HG03460 (cell line): ENCODE measurements at regions not wholly inside any gene's neighbourhood (a gene's known extent, or its start where the extent isn't known, plus 50 kb on each side); places are given as distances from the start of the nearest gene placed in this dataset.
"Not testable (repeated sequence)": the region's sequence is repeated elsewhere in the genome, so short reads cannot be mapped to it uniquely, and the experiment has no call there.

Source experiments
- ATAC-seq: cut with Tn5 transposase; IDR thresholded peaks from one replicate; pipeline ENCODE4 v1.9.1; 2021; ENCODE audit not compliant: unreplicated experiment

GRCh38 chrX:75873993-75874392 is 88.9 kb upstream of the MAGEE2 start:
- ATAC-seq, result no peak

GRCh38 chrX:75883446-75883845 is 98.4 kb upstream of the MAGEE2 start:
- no peak for ATAC-seq

GRCh38 chrX:75887833-75888232 is 102.8 kb upstream of the MAGEE2 start:
- ATAC-seq, result no peak

- no peak for ATAC-seq
These were observed 107.7 kb upstream of the MAGEE2 start for GRCh38 chrX:75892749-75893148.

- ATAC-seq, result no peak
These were observed 108.2 kb upstream of the MAGEE2 start for GRCh38 chrX:75893281-75893680.

- ATAC-seq, result no peak
These were observed 126.7 kb upstream of the MAGEE2 start for GRCh38 chrX:75911716-75912115.

GRCh38 chrX:75957107-75957610 is 172.1 kb upstream of the MAGEE2 start:
- no peak for ATAC-seq

GRCh38 chrX:75961321-75961720 is 176.3 kb upstream of the MAGEE2 start:
- not testable (repeated sequence) for ATAC-seq

GRCh38 chrX:75963774-75964173 is 178.7 kb upstream of the MAGEE2 start:
- ATAC-seq, result no peak

- no peak for ATAC-seq
These were observed 183.2 kb upstream of the MAGEE2 start for GRCh38 chrX:75968293-75968692.

GRCh38 chrX:75986976-75987375 is 185.9 kb upstream of the PBDC1 start:
- no peak for ATAC-seq

GRCh38 chrX:75989806-75990590 is 182.9 kb upstream of the PBDC1 start:
- ATAC-seq, result peak; percentile 70

GRCh38 chrX:75997692-75998091 is 175.2 kb upstream of the PBDC1 start:
- no peak for ATAC-seq

GRCh38 chrX:76014321-76014720 is 158.5 kb upstream of the PBDC1 start:
- no peak for ATAC-seq

GRCh38 chrX:76026292-76026691 is 146.6 kb upstream of the PBDC1 start:
- ATAC-seq, result no peak

- no peak for ATAC-seq
These were observed 146.1 kb upstream of the PBDC1 start for GRCh38 chrX:76026751-76027150.

- no peak for ATAC-seq
These were observed 143.5 kb upstream of the PBDC1 start for GRCh38 chrX:76029385-76029784.

GRCh38 chrX:76064825-76065224 is 108.0 kb upstream of the PBDC1 start:
- ATAC-seq, result no peak

- no peak for ATAC-seq
These were observed 96.7 kb upstream of the PBDC1 start for GRCh38 chrX:76076124-76076523.

GRCh38 chrX:76109654-76110053 is 63.2 kb upstream of the PBDC1 start:
- no peak for ATAC-seq
